HG02870 (cell line): ENCODE measurements at regions not wholly inside any gene's neighbourhood (a gene's known extent, or its start where the extent isn't known, plus 50 kb on each side); places are given as distances from the start of the nearest gene placed in this dataset.
"Not testable (repeated sequence)": the region's sequence is repeated elsewhere in the genome, so short reads cannot be mapped to it uniquely, and the experiment has no call there.

Source experiments
- ATAC-seq: cut with Tn5 transposase; IDR thresholded peaks from one replicate; pipeline ENCODE4 v1.9.1; 2021; ENCODE audit warnings: mild to moderate bottlenecking, moderate library complexity; ENCODE audit not compliant: unreplicated experiment

GRCh38 chr13:24617256-24618010 is 62.8 kb upstream of the ATP12A start:
- no peak for ATAC-seq

- ATAC-seq, result peak; percentile 87
These were observed 61.9 kb upstream of the ATP12A start for GRCh38 chr13:24618011-24618955.

GRCh38 chr13:24619282-24619681 is 60.9 kb upstream of the ATP12A start:
- ATAC-seq, result no peak

- not testable (repeated sequence) for ATAC-seq
These were observed 57.6 kb upstream of the ATP12A start for GRCh38 chr13:24622481-24623148.

- ATAC-seq, result no peak
These were observed 57.0 kb upstream of the ATP12A start for GRCh38 chr13:24623149-24623665.

GRCh38 chr13:24624363-24624762 is 55.8 kb upstream of the ATP12A start:
- ATAC-seq, result no peak

GRCh38 chr13:24624801-24625231 is 55.4 kb upstream of the ATP12A start:
- ATAC-seq, result no peak

GRCh38 chr13:24625331-24625731 is 54.9 kb upstream of the ATP12A start:
- no peak for ATAC-seq

- peak; percentile 57 for ATAC-seq
These were observed 54.0 kb upstream of the ATP12A start for GRCh38 chr13:24625870-24626849.

- ATAC-seq, result no peak
These were observed 53.0 kb upstream of the ATP12A start for GRCh38 chr13:24627090-24627714.

- ATAC-seq, result no peak
These were observed 52.3 kb upstream of the ATP12A start for GRCh38 chr13:24627946-24628345.

- ATAC-seq, result no peak
These were observed 50.9 kb upstream of the ATP12A start for GRCh38 chr13:24629320-24629719.

- ATAC-seq, result no peak
These were observed 50.1 kb upstream of the ATP12A start for GRCh38 chr13:24630121-24630520.
